ENCODE measurements at regions not wholly inside any gene's neighbourhood (a gene's known extent, or its start where the extent isn't known, plus 50 kb on each side); places are given as distances from the start of the nearest gene placed in this dataset.

- no peak for DNase-seq (ENCODE audit: low spot score)
Observed at GRCh38 chr1:234732671-234733390, 122.9 kb upstream of the IRF2BP2 start.

DNA sequence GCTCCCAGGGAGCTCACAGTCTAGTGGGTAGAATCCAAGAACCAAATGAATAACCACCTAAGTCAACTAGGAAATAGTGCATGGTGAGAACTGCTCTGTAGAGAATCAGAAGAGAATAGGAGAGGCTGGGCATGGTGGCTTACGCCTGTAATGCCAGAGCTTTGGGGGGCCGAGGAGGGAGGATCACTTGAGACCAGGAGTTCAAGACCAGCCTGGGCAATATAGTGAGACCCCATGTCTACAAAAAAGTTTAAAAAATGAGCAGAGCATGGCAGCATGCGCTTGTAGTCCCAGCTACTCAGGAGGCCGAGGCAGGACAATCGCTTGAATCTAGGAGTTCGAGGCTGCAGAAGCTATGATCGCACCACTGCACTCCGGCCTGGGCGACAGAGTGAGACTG lies 122.3 kb upstream of the IRF2BP2 start:
- DNase-seq (ENCODE audit: low spot score), result no peak

GRCh38 chr1:234731569-234732085 lies 121.6 kb upstream of the IRF2BP2 start:
- DNase-seq (ENCODE audit: low spot score), result no peak

DNA sequence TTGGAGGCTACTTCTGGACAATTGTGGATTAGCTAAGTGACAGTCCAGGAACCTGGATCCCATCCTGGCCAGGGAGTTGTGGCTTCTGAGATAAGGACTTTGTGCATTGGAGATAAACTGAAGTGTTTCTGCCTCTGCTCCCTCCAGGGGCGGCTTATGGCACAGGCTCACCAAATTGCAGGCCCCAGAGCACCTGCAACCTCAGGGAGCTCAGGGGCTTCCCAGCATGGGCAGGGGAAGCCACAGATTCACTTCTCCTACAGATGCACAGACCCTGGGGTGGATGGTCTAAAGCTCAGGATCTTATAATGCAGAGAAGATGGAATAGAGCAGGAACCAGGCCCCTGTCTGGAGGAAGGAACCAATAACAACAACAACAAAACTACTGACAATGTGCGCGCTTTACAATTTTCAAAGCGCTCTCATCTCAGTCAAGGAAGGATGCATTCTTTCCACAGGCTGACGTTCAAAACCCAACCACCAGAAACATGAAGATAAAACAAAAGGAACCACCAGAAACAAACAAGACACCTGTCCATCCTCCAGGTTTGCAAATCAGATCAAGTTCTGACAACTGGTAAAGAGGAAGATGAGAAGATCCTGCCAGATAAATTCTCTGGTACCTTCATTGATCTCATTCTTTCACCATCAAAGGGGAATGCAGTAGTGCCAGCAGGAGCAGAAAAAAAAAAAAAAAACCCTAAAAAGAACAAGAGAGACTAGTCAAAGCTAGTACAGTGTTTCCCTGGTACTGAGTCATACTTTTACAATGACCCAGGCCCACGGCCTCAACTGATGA lies 121.0 kb upstream of the IRF2BP2 start:
- DNase-seq (ENCODE audit: low spot score), result peak; percentile 69

- no peak for DNase-seq (ENCODE audit: low spot score)
Observed at GRCh38 chr1:234730475-234730769, 120.4 kb upstream of the IRF2BP2 start.

DNA sequence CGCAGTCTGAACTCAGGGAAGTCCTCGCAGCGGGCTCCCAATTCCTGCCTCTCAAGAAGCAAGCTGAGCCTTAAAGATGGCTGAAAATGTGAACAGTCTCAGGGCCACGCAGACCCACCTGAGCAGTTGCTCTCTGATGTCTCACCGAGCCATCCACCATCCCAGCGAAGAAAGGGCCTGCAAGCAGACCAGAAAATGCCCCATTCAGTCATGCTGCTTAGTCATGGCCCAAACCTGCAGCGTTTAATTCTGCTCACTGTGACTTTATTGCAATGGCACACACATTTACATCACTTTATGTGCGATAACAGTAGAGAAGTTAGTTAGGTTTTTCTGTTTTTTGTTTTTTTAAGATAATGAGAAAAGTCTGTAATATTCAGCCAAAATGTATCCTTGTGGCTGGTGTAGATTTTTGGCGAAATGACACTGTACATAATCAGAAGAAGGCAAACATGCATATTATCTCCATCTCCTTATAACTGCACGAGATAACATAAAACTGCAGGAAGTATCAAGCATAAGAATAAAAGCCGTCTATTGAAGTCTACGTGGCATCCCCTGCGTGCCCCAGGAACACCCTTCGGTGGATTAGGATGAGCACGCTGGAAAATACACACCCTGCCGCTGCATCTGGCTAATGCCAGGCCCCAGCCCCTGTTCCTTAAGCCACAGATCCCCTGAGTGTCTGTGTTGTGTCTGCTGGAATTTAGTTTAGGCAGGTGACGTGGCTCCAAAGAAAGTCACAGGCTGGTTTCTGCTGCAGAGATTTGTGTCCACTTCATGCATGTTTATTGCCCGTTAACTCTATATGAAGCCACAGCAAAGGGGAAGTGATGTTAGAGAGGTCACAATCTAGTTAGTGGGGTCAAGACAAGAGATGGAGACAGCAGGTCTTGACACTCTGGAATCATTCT lies 119.8 kb upstream of the IRF2BP2 start:
- DNase-seq (ENCODE audit: low spot score), result no peak

DNA sequence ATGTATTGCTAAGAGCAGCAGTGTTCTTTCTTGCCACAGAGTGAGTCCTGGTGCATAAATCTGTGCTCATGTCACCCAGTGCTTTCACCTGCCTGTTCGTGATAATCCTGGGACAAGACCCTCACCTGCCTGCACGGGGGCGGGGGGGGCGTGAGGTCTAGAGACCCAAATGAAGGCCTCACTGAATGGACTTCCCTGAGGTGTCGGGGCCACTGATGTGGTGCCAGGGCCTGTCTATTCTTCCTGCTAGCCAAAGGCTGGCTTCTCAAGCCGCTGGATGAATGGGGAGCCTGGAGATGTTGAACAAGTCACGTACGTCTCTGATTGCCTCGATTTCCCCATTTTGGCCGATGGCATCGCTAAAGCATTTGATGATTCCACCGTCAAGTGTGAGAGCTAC lies 118.8 kb upstream of the IRF2BP2 start:
- DNase-seq (ENCODE audit: low spot score), result no peak

GRCh38 chr1:234727018-234727940 lies 117.3 kb upstream of the IRF2BP2 start:
- DNase-seq (ENCODE audit: low spot score), result no peak

- DNase-seq (ENCODE audit: low spot score), result no peak
Observed at GRCh38 chr1:234726359-234726943, 116.5 kb upstream of the IRF2BP2 start.

GRCh38 chr1:234725177-234726132 lies 115.5 kb upstream of the IRF2BP2 start:
- DNase-seq (ENCODE audit: low spot score), result no peak

GRCh38 chr1:234724516-234725176 lies 114.7 kb upstream of the IRF2BP2 start:
- no peak for DNase-seq (ENCODE audit: low spot score)

DNA sequence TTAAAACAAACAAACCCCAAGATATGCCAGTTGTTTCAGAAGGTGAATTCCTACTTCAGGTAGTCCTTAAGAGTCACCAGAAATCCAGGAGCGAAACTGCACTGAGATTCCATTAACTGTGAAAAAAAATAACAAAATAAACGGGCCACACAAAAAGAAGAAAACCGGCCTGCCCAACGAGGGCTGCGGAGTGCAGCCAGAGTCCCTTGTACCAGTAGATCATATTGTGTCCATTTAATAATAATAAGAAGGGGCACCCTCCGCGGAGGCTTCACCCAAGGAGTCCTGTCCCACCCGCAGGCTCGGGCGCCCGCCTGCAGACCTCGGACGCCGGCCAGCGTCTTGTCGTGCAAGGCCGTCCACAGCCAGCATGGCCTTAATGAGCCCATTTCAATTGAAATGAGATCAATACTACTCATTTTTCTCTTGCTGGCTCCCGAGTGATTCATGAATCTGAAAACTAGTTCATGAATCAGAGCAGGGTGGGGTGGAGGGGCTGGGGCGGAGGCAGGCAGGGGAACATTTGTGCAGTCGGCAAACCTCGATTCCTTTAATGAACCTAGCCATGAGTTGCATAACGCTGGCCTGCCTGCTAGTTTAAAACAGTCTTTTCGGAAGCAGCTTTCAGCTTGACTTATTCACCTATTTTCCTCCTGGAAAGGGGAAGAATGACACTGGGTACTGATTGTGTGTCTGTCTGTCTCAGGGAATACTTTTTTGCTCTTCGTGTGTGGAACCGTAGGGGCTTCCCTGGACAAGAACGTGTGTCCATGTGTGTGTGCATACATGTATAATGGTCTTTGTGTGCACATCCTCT lies 113.1 kb upstream of the IRF2BP2 start:
- no peak for DNase-seq (ENCODE audit: low spot score)

- DNase-seq (ENCODE audit: low spot score), result no peak
Observed at GRCh38 chr1:234722270-234722704, 112.3 kb upstream of the IRF2BP2 start.

- DNase-seq (ENCODE audit: low spot score), result no peak
Observed at GRCh38 chr1:234721476-234722269, 111.7 kb upstream of the IRF2BP2 start.

DNA sequence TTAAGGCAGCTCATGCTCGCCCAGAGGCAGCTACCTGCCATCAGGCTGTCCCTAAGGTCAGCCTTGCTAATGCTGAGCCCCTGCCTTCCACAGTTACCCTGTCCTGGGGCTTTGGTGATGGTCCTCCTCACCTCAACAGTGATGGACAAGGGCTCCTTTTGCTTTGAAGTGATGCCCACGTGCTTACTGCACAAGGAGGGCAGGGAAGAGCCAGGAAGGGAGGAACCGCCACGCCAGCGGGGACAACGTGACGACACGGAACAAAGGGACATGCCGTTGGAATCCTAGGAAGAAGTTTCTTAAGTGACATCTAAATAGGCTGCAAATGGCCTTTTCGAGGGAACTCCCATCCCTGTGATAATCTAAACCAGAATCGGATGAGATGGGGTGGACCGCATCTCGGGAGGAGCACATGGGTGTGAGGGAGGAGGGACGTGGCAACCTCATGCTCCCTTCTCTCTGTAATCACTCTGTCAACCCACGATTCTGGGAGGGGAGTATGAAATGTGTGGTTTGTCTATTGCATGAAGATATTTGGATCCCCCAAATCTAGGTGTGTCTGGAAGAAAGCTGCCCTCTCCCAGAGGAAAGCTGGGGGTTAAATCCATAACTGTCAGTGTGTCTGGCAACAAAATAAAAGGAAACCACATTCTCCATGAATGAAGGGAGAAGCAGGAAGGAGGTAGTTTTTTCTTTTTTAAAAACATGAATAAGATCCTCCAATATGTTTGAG lies 110.9 kb upstream of the IRF2BP2 start:
- no peak for DNase-seq (ENCODE audit: low spot score)

- no peak for DNase-seq (ENCODE audit: low spot score)
Observed at GRCh38 chr1:234719454-234720251, 109.7 kb upstream of the IRF2BP2 start.

Measured in germinal center (tissue), 1 donor.